22Rv1 (cell line): ENCODE measurements at regions not wholly inside any gene's neighbourhood (a gene's known extent, or its start where the extent isn't known, plus 50 kb on each side); places are given as distances from the start of the nearest gene placed in this dataset.
"Not testable (repeated sequence)": the region's sequence is repeated elsewhere in the genome, so short reads cannot be mapped to it uniquely, and the experiment has no call there.

Experiments used
- H3K27ac ChIP-seq: fragments of 450-650 bp; 2 replicates; pipeline ENCODE4 v1.5.1; 2017
- CTCF ChIP-seq: fragments of 450-650 bp; IDR thresholded peaks from 2 replicates; pipeline ENCODE4 v1.5.1; 2017; ENCODE audit warnings: mild to moderate bottlenecking
- ZFX ChIP-seq: fragments of 450-650 bp; IDR thresholded peaks from 2 replicates; pipeline ENCODE4 v1.6.1; 2017; ENCODE audit warnings: antibody characterized with exemption, borderline replicate concordance

- no peak for TF ChIP-seq CTCF
- no peak for TF ChIP-seq ZFX
- H3K27ac ChIP-seq = no peak overlapping the region
Observed at GRCh38 chr2:167718560-167718959, 528.8 kb downstream of the STK39 start.

- TF ChIP-seq ZFX (no peak), CTCF (no peak)
- H3K27ac ChIP-seq = no peak overlapping the region
Observed at GRCh38 chr2:167715932-167716331, 531.5 kb downstream of the STK39 start.

DNA sequence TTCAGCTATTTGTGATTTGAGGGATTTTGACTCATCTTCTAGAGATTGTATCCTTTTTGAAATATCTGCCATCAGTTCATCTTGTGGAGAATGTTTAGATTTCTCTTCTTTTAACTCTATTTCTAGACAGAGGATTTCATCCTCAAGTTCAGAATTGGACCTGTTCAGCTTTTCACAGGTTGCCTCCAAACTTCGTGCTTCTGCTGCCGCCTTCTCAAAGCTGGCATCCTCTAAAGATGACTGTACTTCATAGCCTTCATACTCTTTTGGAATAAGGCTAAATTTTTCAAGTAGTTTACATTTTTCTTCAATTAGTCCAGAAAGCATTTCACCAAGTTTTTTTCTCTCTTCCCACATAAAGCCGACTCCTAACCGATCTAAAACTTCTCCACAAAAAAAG lies 531.9 kb downstream of the STK39 start:
- H3K27ac ChIP-seq = not testable (repeated sequence)

GRCh38 chr2:167712275-167712674 lies 535.1 kb downstream of the STK39 start:
- no peak for TF ChIP-seq ZFX
- no peak for TF ChIP-seq CTCF
- H3K27ac ChIP-seq = no peak overlapping the region

- no peak for TF ChIP-seq CTCF
- TF ChIP-seq ZFX = no peak
- no peak overlapping the region for H3K27ac ChIP-seq
Observed at GRCh38 chr2:167708998-167709397, 538.4 kb downstream of the STK39 start.

GRCh38 chr2:167706800-167707199 lies 540.6 kb downstream of the STK39 start:
- H3K27ac ChIP-seq = no peak overlapping the region
- no peak for TF ChIP-seq ZFX
- TF ChIP-seq CTCF = no peak

GRCh38 chr2:167703441-167703840 lies 544.0 kb downstream of the STK39 start:
- no peak overlapping the region for H3K27ac ChIP-seq
- TF ChIP-seq ZFX = no peak
- TF ChIP-seq CTCF = no peak

DNA sequence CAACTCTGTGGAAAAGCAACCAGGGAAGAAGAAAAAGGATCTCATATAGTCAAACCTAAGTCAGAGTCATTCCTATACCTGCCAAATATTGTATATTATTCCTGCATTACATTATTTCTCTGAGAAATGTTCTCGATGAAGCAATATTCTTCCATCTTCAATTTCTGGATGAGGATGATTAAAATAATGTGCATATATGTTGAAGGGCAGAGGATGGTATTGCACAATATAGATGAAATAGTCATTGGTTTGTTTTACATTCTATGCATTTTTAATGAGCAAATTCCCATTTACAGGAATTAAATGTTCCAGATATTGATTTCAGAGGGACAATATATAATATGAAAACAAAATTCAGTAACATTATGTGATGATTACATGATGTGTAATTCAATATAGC lies 545.2 kb downstream of the STK39 start:
- TF ChIP-seq ZFX (no peak), CTCF (no peak)
- no peak overlapping the region for H3K27ac ChIP-seq
